Right lobe of liver (tissue), 6 donors: ENCODE measurements at regions not wholly inside any gene's neighbourhood (a gene's known extent, or its start where the extent isn't known, plus 50 kb on each side); places are given as distances from the start of the nearest gene placed in this dataset.
"Not testable (repeated sequence)": the region's sequence is repeated elsewhere in the genome, so short reads cannot be mapped to it uniquely, and the experiment has no call there.

Experiments used
- ATAC-seq, 4 donors: fragments of 200-7000 bp; cut with Tn5 transposase; one replicate each; pipeline ENCODE4 v1.9.1; 2020; ENCODE audit warnings: mild to moderate bottlenecking in 4 of 4, moderate library complexity in 4 of 4
- DNase-seq, 3 donors: peaks; one replicate each; pipeline ENCODE4 v3.0.0-alpha.2; 2020
- H3K27ac ChIP-seq, 3 donors: fragments of 200-600 bp; one replicate each; pipeline ENCODE4 v1.8.0; 2022
- H3K27me3 ChIP-seq, 2 donors: fragments of 200-600 bp; one replicate each; pipeline ENCODE4 v1.8.0; 2022
- H3K36me3 ChIP-seq, 4 donors: fragments of 200-600 bp; sonication (generic) in 1 of 4; one replicate each; pipeline versions ENCODE4 v1.5.1 to v1.8.0; 2017 to 2022; ENCODE audit warnings: control low read depth in 1 of 4
- H3K4me1 ChIP-seq, 4 donors: fragments of 200-600 bp; sonication (generic) in 1 of 4; one replicate each; pipeline versions ENCODE4 v1.5.1 to v1.8.0; 2017 to 2022; ENCODE audit warnings: control low read depth in 1 of 4
- H3K4me3 ChIP-seq, 3 donors: fragments of 200-600 bp; one replicate each; pipeline ENCODE4 v1.8.0; 2022
- H3K9me3 ChIP-seq, 4 donors: fragments of 200-600 bp; sonication (generic) in 1 of 4; one replicate each; pipeline versions ENCODE4 v1.5.1 to v1.8.0; 2017 to 2022; ENCODE audit warnings: control low read depth in 1 of 4
- POLR2A ChIP-seq: fragments of 450-650 bp; IDR thresholded peaks from one replicate; pipeline ENCODE4 v1.6.1; 2017; ENCODE audit warnings: antibody characterized with exemption, mild to moderate bottlenecking
- WGBS: methylation state at CpG from one replicate; pipeline ENCODE4 v1.1.6; 2018; ENCODE audit warnings: low coverage, low lambda C conversion rate; ENCODE audit not compliant: insufficient coverage; ENCODE audit errors: missing lambda C conversion rate; 5-methylcytosine and 5-hydroxymethylcytosine counted together
- intact Hi-C, 2 donors: fragments of 100-400 bp; cut with DNase I; formaldehyde crosslinking; loops; one replicate each; pipeline versions ENCODE4 v1.11.2 to v1.14.1; 2022
- TF ChIP-seq, protein P1 (sequence below), 4 donors: fragments of 200-600 bp in 3 of 4; fragments of 450-650 bp in 1 of 4; IDR thresholded peaks; one replicate each; pipeline versions ENCODE4 v1.5.1 to v1.8.0; 2016 to 2022; ENCODE audit warnings: antibody characterized with exemption in 4 of 4, mild to moderate bottlenecking in 2 of 4
- donor health status: DM: no; HTN: yes; CAD: no.
- donor health status: DM: no; HTN: no; CAD: no.
- donor health status: DM: no; HTN: no; CAD: no.
- donor health status: DM: no; HTN: yes; CAD: no.
- donor health status: DM: no; HTN: yes; CAD: no.

DNA sequence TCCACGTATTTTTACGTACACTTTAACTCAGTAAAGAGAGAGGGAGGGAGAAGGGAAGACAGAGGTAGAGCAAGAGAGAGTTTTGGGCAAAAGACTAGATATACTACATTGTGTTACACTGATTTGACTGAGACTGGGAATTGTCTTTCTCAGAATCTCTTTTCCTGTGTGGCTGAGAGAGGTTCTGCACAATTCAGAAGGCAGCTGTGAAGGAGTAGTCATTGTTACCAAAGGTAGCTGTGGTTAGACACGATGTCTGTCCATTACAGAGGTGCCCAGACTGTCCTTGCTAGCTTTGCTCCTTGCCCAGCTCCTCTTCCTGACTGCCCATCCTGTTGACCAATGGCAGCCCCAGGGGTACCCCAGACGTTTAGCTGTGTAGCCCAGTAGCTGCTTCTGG lies 577.5 kb upstream of the CBLB start:
- Histone ChIP-seq H3K27ac (no peak overlapping the region), H3K36me3 (no peaks in the 10 kb centered on the region), H3K4me3 (no peak overlapping the region), H3K9me3 (no peaks in the 10 kb centered on the region), H3K4me1 (no peaks in the 10 kb centered on the region), H3K27me3 (no peaks in the 10 kb centered on the region)
- DNase-seq (no peak), ATAC-seq (no peak)
- intact Hi-C loops: no loop called here
- 42% methylated on average over 4 of the region's 4 CpGs for WGBS
- no peak for TF ChIP-seq POLR2A
- TF ChIP-seq, protein P1, sequence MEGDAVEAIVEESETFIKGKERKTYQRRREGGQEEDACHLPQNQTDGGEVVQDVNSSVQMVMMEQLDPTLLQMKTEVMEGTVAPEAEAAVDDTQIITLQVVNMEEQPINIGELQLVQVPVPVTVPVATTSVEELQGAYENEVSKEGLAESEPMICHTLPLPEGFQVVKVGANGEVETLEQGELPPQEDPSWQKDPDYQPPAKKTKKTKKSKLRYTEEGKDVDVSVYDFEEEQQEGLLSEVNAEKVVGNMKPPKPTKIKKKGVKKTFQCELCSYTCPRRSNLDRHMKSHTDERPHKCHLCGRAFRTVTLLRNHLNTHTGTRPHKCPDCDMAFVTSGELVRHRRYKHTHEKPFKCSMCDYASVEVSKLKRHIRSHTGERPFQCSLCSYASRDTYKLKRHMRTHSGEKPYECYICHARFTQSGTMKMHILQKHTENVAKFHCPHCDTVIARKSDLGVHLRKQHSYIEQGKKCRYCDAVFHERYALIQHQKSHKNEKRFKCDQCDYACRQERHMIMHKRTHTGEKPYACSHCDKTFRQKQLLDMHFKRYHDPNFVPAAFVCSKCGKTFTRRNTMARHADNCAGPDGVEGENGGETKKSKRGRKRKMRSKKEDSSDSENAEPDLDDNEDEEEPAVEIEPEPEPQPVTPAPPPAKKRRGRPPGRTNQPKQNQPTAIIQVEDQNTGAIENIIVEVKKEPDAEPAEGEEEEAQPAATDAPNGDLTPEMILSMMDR (IDR thresholded peaks at IDR 0.05): no peak

DNA sequence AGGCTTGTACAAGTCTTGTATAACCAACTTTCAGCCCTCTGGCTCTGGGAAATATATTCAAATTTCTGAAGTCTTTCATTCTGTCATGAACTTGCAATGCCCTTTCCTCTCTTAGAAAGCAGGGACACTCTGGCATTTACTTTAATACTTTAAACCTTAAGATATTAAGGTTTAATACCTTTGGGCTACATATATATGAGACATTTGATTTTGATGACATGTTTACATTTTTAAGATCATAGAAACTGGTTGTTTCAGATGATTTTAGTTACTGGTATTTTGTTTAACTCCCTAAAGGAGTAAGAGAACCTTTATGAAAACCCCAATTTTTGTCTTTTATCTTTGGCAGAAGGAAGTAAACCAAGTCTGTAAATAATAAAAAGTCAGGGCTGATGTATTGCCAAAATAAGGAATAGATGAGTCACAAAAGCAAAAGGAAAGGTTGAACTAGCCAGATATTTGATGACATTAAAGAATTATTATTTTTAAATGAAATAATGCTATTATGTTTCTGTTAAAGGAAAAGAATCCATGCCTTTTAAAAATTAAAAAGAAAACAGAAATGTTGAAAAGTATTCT lies 579.0 kb upstream of the CBLB start:
- TF ChIP-seq, protein P1 (IDR thresholded peaks at IDR 0.05): no peak
- TF ChIP-seq POLR2A: no peak
- Histone ChIP-seq H3K4me1 (no peaks in the 10 kb centered on the region), H3K27ac (no peak overlapping the region), H3K27me3 (no peaks in the 10 kb centered on the region), H3K9me3 (no peaks in the 10 kb centered on the region), H3K4me3 (no peak overlapping the region), H3K36me3 (no peaks in the 10 kb centered on the region)
- intact Hi-C loops: no loop called here
- ATAC-seq (no peak), DNase-seq (no peak)

DNA sequence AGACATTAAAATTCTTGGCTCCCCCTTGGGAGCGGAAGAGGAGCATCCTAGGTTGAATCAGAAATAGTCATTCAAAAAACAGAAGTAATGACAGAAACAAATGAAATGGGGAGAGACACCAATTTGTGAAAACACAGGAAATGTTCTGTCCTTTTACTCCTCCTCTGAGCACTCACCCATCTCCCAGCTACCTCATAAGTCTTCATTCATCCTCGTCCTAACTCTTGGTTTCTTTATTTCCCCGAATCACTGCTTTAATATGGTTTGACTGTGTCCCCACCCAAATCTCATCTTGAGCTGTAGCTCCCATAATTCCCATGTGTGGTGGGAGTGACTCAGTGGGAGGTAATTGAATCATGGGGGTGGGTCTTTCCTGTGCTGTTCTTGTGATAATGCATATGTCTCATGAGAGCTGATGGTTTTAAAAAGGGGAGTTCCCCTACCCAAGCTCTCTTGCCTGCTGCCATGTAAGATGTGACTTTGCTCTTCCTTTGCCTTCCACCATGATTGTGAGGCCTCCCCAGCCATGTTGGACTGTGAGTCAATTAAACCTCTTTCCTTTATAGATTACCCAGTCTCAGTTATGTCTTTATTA lies 579.7 kb upstream of the CBLB start:
- intact Hi-C loops, H3K27ac ChIP-seq, H3K4me3 ChIP-seq, ATAC-seq, H3K9me3 ChIP-seq, DNase-seq, H3K4me1 ChIP-seq, H3K27me3 ChIP-seq, H3K36me3 ChIP-seq: not testable (repeated sequence)
- 49% methylated on average over 3 of the region's 3 CpGs for WGBS

DNA sequence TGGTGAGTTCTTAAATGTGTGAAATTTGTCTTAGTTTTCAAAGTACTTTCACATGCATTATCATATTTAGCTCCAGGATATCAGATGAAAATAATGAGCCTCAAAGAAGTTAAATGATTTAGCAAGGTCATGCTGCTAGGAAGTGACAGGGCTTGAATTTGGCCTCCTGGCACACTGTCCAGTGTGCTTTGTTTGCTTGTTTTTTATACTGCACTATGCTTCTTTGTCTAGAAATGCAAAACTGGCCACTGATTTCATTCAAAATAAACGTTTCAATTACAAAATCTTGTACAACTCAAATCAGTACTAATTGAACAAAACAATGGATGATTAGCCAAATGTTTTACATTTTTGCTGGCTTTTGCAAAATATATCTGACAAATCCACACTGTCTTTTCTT lies 583.3 kb upstream of the CBLB start:
- DNase-seq: no peak

DNA sequence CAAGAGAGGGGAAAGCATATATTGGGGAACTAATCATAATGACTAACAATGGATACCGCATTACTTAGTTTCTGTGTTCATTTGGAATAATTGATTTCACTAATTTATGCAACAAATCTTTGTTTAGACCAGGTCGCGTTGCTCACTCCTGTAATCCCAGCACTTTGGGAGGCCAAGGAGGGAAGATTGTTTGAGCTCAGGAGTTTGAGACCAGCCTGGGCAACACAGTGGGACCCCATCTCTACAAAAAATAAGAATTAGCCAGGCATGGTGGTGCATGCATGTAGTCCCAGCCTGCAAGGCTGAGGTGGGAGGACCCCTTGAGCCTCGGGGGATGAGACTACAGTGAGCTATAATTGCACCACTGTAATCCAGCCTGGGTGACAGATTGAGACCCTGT lies 585.7 kb upstream of the CBLB start:
- intact Hi-C loops: no loop called here
- WGBS: 58% methylated on average over 4 of the region's 4 CpGs
- TF ChIP-seq POLR2A: no peak
- TF ChIP-seq, protein P1 (IDR thresholded peaks at IDR 0.05): no peak
- no peaks in the 10 kb centered on the region for H3K4me1 ChIP-seq
- no peak overlapping the region for H3K27ac ChIP-seq
- H3K4me3 ChIP-seq: no peak overlapping the region
- no peaks in the 10 kb centered on the region for H3K27me3 ChIP-seq
- no peaks in the 10 kb centered on the region for H3K36me3 ChIP-seq
- no peaks in the 10 kb centered on the region for H3K9me3 ChIP-seq
- no peak for DNase-seq
- no peak for ATAC-seq

More for the DNA sequence above, 583.3 kb upstream of the CBLB start:
- no peak overlapping the region for H3K4me3 ChIP-seq
- H3K27ac ChIP-seq: no peak overlapping the region
- no peaks in the 10 kb centered on the region for H3K36me3 ChIP-seq
- WGBS: 0% methylated on average over 1 of the region's 1 CpG
- ATAC-seq: no peak
- H3K27me3 ChIP-seq: no peaks in the 10 kb centered on the region
- intact Hi-C loops: no loop called here
- TF ChIP-seq POLR2A: no peak
- TF ChIP-seq, protein P1 (IDR thresholded peaks at IDR 0.05): no peak
- no peaks in the 10 kb centered on the region for H3K4me1 ChIP-seq
- no peaks in the 10 kb centered on the region for H3K9me3 ChIP-seq
